Lung (tissue), 11 donors: ENCODE measurements at regions not wholly inside any gene's neighbourhood (a gene's known extent, or its start where the extent isn't known, plus 50 kb on each side); places are given as distances from the start of the nearest gene placed in this dataset.

ENCODE experiments used
- ATAC-seq: fragments of 200-7000 bp; cut with Tn5 transposase; one replicate; pipeline ENCODE4 v1.9.1; 2020; ENCODE audit warnings: moderate number of reproducible peaks; ENCODE audit not compliant: insufficient read depth, low FRiP score
- DNase-seq, 3 donors: peaks; one replicate each; pipeline ENCODE4 v3.0.0-alpha.2; 2013 to 2017
- H3K27ac ChIP-seq, 2 donors: one replicate each; pipeline ENCODE4 v1.5.1; 2013; ENCODE audit warnings: mild to moderate bottlenecking in 2 of 2, moderate library complexity in 2 of 2, control low read depth in 1 of 2, inconsistent platforms in 1 of 2, low read depth in 1 of 2, low read length in 1 of 2
- H3K27me3 ChIP-seq, 3 donors: one replicate each; pipeline ENCODE4 v1.5.1; 2013; ENCODE audit warnings: low read length in 2 of 3; ENCODE audit not compliant: control insufficient read depth in 3 of 3, insufficient read depth in 3 of 3
- H3K36me3 ChIP-seq, 4 donors: one replicate each; pipeline ENCODE4 v1.5.1; 2013; ENCODE audit warnings: low read length in 4 of 4, mild to moderate bottlenecking in 1 of 4, moderate library complexity in 1 of 4; ENCODE audit not compliant: control insufficient read depth in 4 of 4, insufficient read depth in 4 of 4
- H3K4me1 ChIP-seq, 5 donors: one replicate each; pipeline ENCODE4 v1.5.1; 2013; ENCODE audit warnings: low read length in 5 of 5, mild to moderate bottlenecking in 2 of 5, moderate library complexity in 1 of 5; ENCODE audit not compliant: control insufficient read depth in 5 of 5, insufficient read depth in 5 of 5
- H3K4me3 ChIP-seq: one replicate; pipeline ENCODE4 v1.5.1; 2013; ENCODE audit warnings: mild to moderate bottlenecking, control low read depth, moderate library complexity
- H3K9ac ChIP-seq, 2 donors: one replicate each; pipeline ENCODE4 v1.5.1; 2013; ENCODE audit warnings: low read length in 2 of 2, control low read depth in 1 of 2; ENCODE audit not compliant: insufficient read depth in 1 of 2
- H3K9me3 ChIP-seq, 4 donors: one replicate each; pipeline ENCODE4 v1.5.1; 2013; ENCODE audit warnings: low read length in 3 of 4, mild to moderate bottlenecking in 1 of 4, moderate library complexity in 1 of 4; ENCODE audit not compliant: control insufficient read depth in 4 of 4, insufficient read depth in 3 of 4
- CTCF ChIP-seq: IDR thresholded peaks from 2 replicates; pipeline ENCODE4 v1.5.1; 2012; ENCODE audit warnings: mild to moderate bottlenecking; ENCODE audit errors: control extremely low read depth, extremely low read depth
- WGBS, 2 donors: extraction: QIAGEN DNeasy Blood & Tissue Kit; methylation state at CpG; one replicate each; pipeline ENCODE4 v1.1.7; 2013; 5-methylcytosine and 5-hydroxymethylcytosine counted together
- donor health status: control.
- donor health status: control.
- donor health status: Bipolar disorder and iron deficiency.
- donor health status: healthy.
- donor health status: DM: yes; HTN: yes; CAD: no.

DNA sequence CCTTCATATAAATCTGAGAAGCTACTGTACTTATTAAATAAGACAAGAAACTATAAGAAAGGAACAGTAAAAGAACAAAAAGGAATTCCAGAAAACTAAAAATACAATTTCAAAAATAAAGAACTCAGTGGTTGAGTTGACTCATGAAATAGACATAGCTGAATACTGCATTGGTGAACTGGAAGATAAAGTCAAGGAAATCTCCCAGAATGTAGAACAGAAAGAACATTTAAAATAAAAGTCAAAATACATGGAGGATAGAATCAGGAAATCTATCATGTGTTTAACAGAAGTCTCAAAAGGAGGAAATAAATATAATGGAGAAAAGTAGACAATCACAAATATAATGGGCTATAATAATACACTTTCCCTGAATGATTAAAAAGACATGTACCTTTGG lies 136.4 kb upstream of the PMFBP1 start:
- Histone ChIP-seq H3K4me1 (peaks cover 0 to 6% (median 0%) of the 10 kb centered on the region in 5 donors), H3K27me3 (no peaks in the 10 kb centered on the region), H3K36me3 (no peaks in the 10 kb centered on the region), H3K27ac (no peak overlapping the region), H3K9ac (no peak overlapping the region), H3K4me3 (no peak overlapping the region), H3K9me3 (peaks cover 0 to 3% (median 0%) of the 10 kb centered on the region in 4 donors)
- no peak for ATAC-seq
- DNase-seq = no peak
- TF ChIP-seq CTCF = no peak

- no peak overlapping the region for H3K27ac ChIP-seq
- no peaks in the 10 kb centered on the region for H3K36me3 ChIP-seq
- no peak for TF ChIP-seq CTCF
- no peak overlapping the region for H3K4me3 ChIP-seq
- 68 to 76% methylated on average over 2 of the region's 2 CpGs for WGBS, 2 donors
- no peak overlapping the region for H3K9ac ChIP-seq
- no peak for DNase-seq
- no peak for ATAC-seq
- peaks cover 0 to 13% (median 0%) of the 10 kb centered on the region in 5 donors for H3K4me1 ChIP-seq
- H3K27me3 ChIP-seq = no peaks in the 10 kb centered on the region
- peaks cover 0 to 2% (median 0%) of the 10 kb centered on the region in 4 donors for H3K9me3 ChIP-seq
Observed at GRCh38 chr16:72302332-72302731, 130.4 kb upstream of the PMFBP1 start.

- DNase-seq (peak in 2 of 3 donors; percentile 18 to 48), ATAC-seq (no peak)
- no peak overlapping the region for H3K27ac ChIP-seq
- H3K4me3 ChIP-seq = no peak overlapping the region
- H3K36me3 ChIP-seq = no peaks in the 10 kb centered on the region
- TF ChIP-seq CTCF = no peak
- H3K9ac ChIP-seq = no peak overlapping the region
- peaks cover 0 to 2% (median 0%) of the 10 kb centered on the region in 4 donors for H3K9me3 ChIP-seq
- WGBS, 2 donors = 69 to 74% methylated on average over 8 of the region's 8 CpGs
- H3K4me1 ChIP-seq = peaks cover 0 to 13% (median 0%) of the 10 kb centered on the region in 5 donors
- no peaks in the 10 kb centered on the region for H3K27me3 ChIP-seq
Observed at GRCh38 chr16:72301523-72302236, 129.7 kb upstream of the PMFBP1 start.

DNA sequence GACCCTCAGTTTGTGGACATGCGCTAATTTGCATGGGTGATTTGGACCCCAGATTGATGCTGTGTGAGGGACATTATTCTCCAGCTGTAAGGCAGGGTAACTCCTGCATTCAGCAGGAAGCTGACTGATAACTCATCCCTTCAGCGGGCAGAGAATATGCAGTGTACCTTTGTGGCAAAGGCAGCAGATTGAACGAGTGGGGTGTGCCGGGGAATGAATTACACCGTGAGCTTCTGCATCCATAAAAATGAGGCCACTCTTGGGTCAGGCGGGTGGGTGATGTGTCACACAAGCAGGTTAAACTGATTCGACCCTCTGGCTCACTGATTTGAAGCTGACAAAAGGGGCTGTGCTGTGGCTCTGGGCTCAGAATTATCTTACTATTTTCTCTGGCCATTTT lies 128.9 kb upstream of the PMFBP1 start:
- Histone ChIP-seq H3K9ac (no peak overlapping the region), H3K4me3 (no peak overlapping the region), H3K9me3 (peaks cover 0 to 2% (median 0%) of the 10 kb centered on the region in 4 donors), H3K36me3 (no peaks in the 10 kb centered on the region), H3K27me3 (no peaks in the 10 kb centered on the region), H3K27ac (no peak overlapping the region), H3K4me1 (peaks cover 0 to 13% (median 0%) of the 10 kb centered on the region in 5 donors)
- no peak for ATAC-seq
- 72 to 89% methylated on average over 7 of the region's 7 CpGs for WGBS, 2 donors
- TF ChIP-seq CTCF = no peak
- no peak for DNase-seq
